H1 (cell line): ENCODE measurements at regions not wholly inside any gene's neighbourhood (a gene's known extent, or its start where the extent isn't known, plus 50 kb on each side); places are given as distances from the start of the nearest gene placed in this dataset.

Source experiments
- MAX ChIP-seq: IDR thresholded peaks from 2 replicates; pipeline ENCODE4 v1.6.1; 2012; ENCODE audit warnings: inconsistent platforms
- SUZ12 ChIP-seq: fragments of 200-600 bp; sonication (generic); IDR thresholded peaks from 2 replicates; pipeline ENCODE4 v1.6.1; 2012; ENCODE audit warnings: mild to moderate bottlenecking, inconsistent platforms, low read length, moderate library complexity, mixed read lengths

- no peak for TF ChIP-seq SUZ12
- TF ChIP-seq MAX, result no peak
Measured at GRCh38 chr4:120555058-120555457, 367.5 kb downstream of the PRDM5 start (continued).
